Astrocyte (in vitro differentiated cells and primary cell): ENCODE measurements at regions not wholly inside any gene's neighbourhood (a gene's known extent, or its start where the extent isn't known, plus 50 kb on each side); places are given as distances from the start of the nearest gene placed in this dataset.

ENCODE experiments used
- CTCF ChIP-seq: IDR thresholded peaks from 2 replicates; pipeline ENCODE4 v1.5.1; 2011; ENCODE audit warnings: low read depth, mild to moderate bottlenecking, inconsistent platforms, low read length, moderate library complexity; ENCODE audit not compliant: insufficient read depth
- EZH2 ChIP-seq: IDR thresholded peaks from 2 replicates; pipeline ENCODE4 v1.6.1; 2012; ENCODE audit warnings: mild to moderate bottlenecking, low read length, inconsistent platforms; ENCODE audit not compliant: insufficient read depth

GRCh38 chr1:64348961-64349648 lies 120.8 kb upstream of the CACHD1 start:
- TF ChIP-seq EZH2 (no peak), CTCF (no peak)
